Heart left ventricle (tissue), 16 donors: ENCODE measurements at regions not wholly inside any gene's neighbourhood (a gene's known extent, or its start where the extent isn't known, plus 50 kb on each side); places are given as distances from the start of the nearest gene placed in this dataset.
A peak's percentile ranks its signal among the peaks of the same experiment; 100 is the strongest.

Experiments
- ATAC-seq, 4 donors: fragments of 200-7000 bp; cut with Tn5 transposase; one replicate each; pipeline ENCODE4 v1.9.1; 2020 to 2022; ENCODE audit warnings: moderate library complexity in 4 of 4, mild to moderate bottlenecking in 3 of 4, moderate number of reproducible peaks in 1 of 4
- DNase-seq, 5 donors: peaks; one replicate each; pipeline ENCODE4 v3.0.0-alpha.2; 2020
- H3K27ac ChIP-seq, 12 donors: fragments of 200-600 bp; sonication (generic) in 4 of 12; one replicate each; pipeline versions ENCODE4 v1.5.0 to v1.8.0; 2016 to 2022; ENCODE audit warnings: mild to moderate bottlenecking in 2 of 12
- H3K27me3 ChIP-seq, 9 donors: fragments of 200-600 bp; sonication (generic) in 2 of 9; one replicate each; pipeline versions ENCODE4 v1.5.1 to v1.8.0; 2016 to 2022; ENCODE audit warnings: mild to moderate bottlenecking in 3 of 9
- H3K36me3 ChIP-seq, 9 donors: fragments of 200-600 bp; sonication (generic) in 2 of 9; one replicate each; pipeline versions ENCODE4 v1.5.0 to v1.8.0; 2018 to 2022; ENCODE audit warnings: mild to moderate bottlenecking in 2 of 9
- H3K4me1 ChIP-seq, 12 donors: fragments of 200-600 bp; sonication (generic) in 4 of 12; one replicate each; pipeline versions ENCODE4 v1.5.0 to v1.8.0; 2016 to 2022; ENCODE audit warnings: mild to moderate bottlenecking in 3 of 12
- H3K4me3 ChIP-seq, 12 donors: fragments of 200-600 bp; sonication (generic) in 4 of 12; one replicate each; pipeline versions ENCODE4 v1.5.0 to v1.8.0; 2017 to 2022; ENCODE audit warnings: mild to moderate bottlenecking in 9 of 12, moderate library complexity in 4 of 12
- H3K9me3 ChIP-seq, 12 donors: fragments of 200-600 bp; sonication (generic) in 4 of 12; one replicate each; pipeline versions ENCODE4 v1.5.0 to v1.8.0; 2016 to 2022; ENCODE audit warnings: mild to moderate bottlenecking in 1 of 12
- CTCF ChIP-seq, 12 donors: fragments of 200-600 bp; sonication (generic) in 4 of 12; IDR thresholded peaks; one replicate each; pipeline versions ENCODE4 v1.5.0 to v1.8.0; 2018 to 2022; ENCODE audit warnings: antibody characterized with exemption in 12 of 12, mild to moderate bottlenecking in 5 of 12
- POLR2A ChIP-seq, 2 donors: fragments of 450-650 bp; IDR thresholded peaks; one replicate each; pipeline ENCODE4 v1.6.1; 2017; ENCODE audit warnings: antibody characterized with exemption in 2 of 2, mild to moderate bottlenecking in 2 of 2, moderate library complexity in 2 of 2
- WGBS, 4 donors: extraction: QIAGEN DNeasy Blood & Tissue Kit in 2 of 4; methylation state at CpG; one replicate each; pipeline versions ENCODE4 v1.1.5 to v1.1.7; 2013 to 2018; 5-methylcytosine and 5-hydroxymethylcytosine counted together
- intact Hi-C, 10 donors: fragments of 100-400 bp; cut with DNase I; formaldehyde crosslinking; loops; one replicate each; pipeline versions ENCODE4 v1.11.1 to v1.14.2; 2022
- donor health status: ischemic (EF 13 %, LVEDD 7.1; RV severe dilation, severe dysfunction).
- donor health status: healthy with polysubstance abuse.
- donor health status: DM: no; HTN: yes; CAD: no.
- donor health status: DM: no; HTN: no; CAD: no.
- donor health status: ischemic (EF 25% LVEDD 6.9; RV normal size, moderate dysfunction).
- donor health status: ischemic (EF 25% LVEDD 5.7; RV mildly dilated, moderate dysfunction).
- donor health status: healthy.
- donor health status: DM: yes; HTN: yes; CAD: no.
- donor health status: ischemic (EF 35%, LVEDD 5.7; RV mildly dilated, moderate dysfunction).
- donor health status: nonischemic (EF 11% LVEDD 7.7; RV severe dilation, severe dysfunction).
- donor health status: DM: yes; HTN: yes; CAD: no.
- donor health status: PGD.
- donor health status: ischemic (EF 29% LVEDD 5.4; RV normal size, mild dysfunction).
- donor health status: nonischemic (EF 23%, LVEDD 6.1; RV moderate dilation, normal function).

- Histone ChIP-seq H3K4me3 (no peak overlapping the region), H3K27me3 (no peaks in the 10 kb centered on the region), H3K27ac (no peak overlapping the region), H3K36me3 (no peaks in the 10 kb centered on the region), H3K4me1 (peaks cover 0 to 26% (median 11%) of the 10 kb centered on the region in 12 donors), H3K9me3 (no peaks in the 10 kb centered on the region)
- intact Hi-C loops, result no loop called here
- peak in 1 of 5 donors; percentile 31 for DNase-seq
- TF ChIP-seq CTCF (IDR thresholded peaks at IDR 0.05) (no peak), POLR2A (IDR thresholded peaks at IDR 0.05) (no peak)
- 19 to 43% (median 25%) methylated on average over 9 of the region's 9 CpGs for WGBS, 4 donors
- ATAC-seq, result peak in 2 of 4 donors; percentile 63 to 77
Observed at GRCh38 chr9:108473209-108474112, 382.3 kb downstream of the ACTL7B start.

- peak in 1 of 4 donors; percentile 33 for ATAC-seq
- 88 to 92% (median 90%) methylated on average over 8 of the region's 8 CpGs for WGBS, 4 donors
Observed at GRCh38 chr9:108469654-108470053, 386.1 kb downstream of the ACTL7B start.

GRCh38 chr9:108468364-108468763 lies 387.4 kb downstream of the ACTL7B start:
- Histone ChIP-seq H3K36me3 (no peaks in the 10 kb centered on the region), H3K27me3 (no peaks in the 10 kb centered on the region), H3K4me1 (peaks cover 0 to 22% (median 7%) of the 10 kb centered on the region in 12 donors), H3K27ac (peak overlapping the region in 1 of 12 donors; percentile 8), H3K4me3 (no peak overlapping the region), H3K9me3 (no peaks in the 10 kb centered on the region)
- DNase-seq (no peak), ATAC-seq (peak in 2 of 4 donors; percentile 27 to 49)
- intact Hi-C loops, result loop anchor here in 1 of 10 donors (10.0 kb wide), 1 partner anchor 96 kb away; no protein-coding TSS in a partner anchor
- 81 to 93% (median 86%) methylated on average over 4 of the region's 4 CpGs for WGBS, 4 donors
- TF ChIP-seq CTCF (IDR thresholded peaks at IDR 0.05) (peak; percentile 14 to 50 (median 32)), POLR2A (IDR thresholded peaks at IDR 0.05) (no peak)

More at GRCh38 chr9:108469654-108470053, 386.1 kb downstream of the ACTL7B start:
- peak overlapping the region in 1 of 12 donors; percentile 18 for H3K27ac ChIP-seq
- peaks cover 0 to 28% (median 15%) of the 10 kb centered on the region in 12 donors for H3K4me1 ChIP-seq
- intact Hi-C loops, result loop anchor here in 1 of 10 donors (10.0 kb wide), 1 partner anchor 95 kb away; no protein-coding TSS in a partner anchor
- H3K27me3 ChIP-seq, result no peaks in the 10 kb centered on the region
- H3K36me3 ChIP-seq, result no peaks in the 10 kb centered on the region
- no peak for DNase-seq
- no peaks in the 10 kb centered on the region for H3K9me3 ChIP-seq
- TF ChIP-seq POLR2A (IDR thresholded peaks at IDR 0.05), result no peak
- TF ChIP-seq CTCF (IDR thresholded peaks at IDR 0.05), result no peak
- no peak overlapping the region for H3K4me3 ChIP-seq

GRCh38 chr9:108467653-108468324 lies 388.0 kb downstream of the ACTL7B start:
- 33 to 50% (median 42%) methylated on average over 6 of the region's 6 CpGs for WGBS, 4 donors
- peak in 1 of 12 donors; percentile 8 for TF ChIP-seq CTCF (IDR thresholded peaks at IDR 0.05)
- TF ChIP-seq POLR2A (IDR thresholded peaks at IDR 0.05), result no peak
- no peak for DNase-seq
- intact Hi-C loops, result loop anchor here in 1 of 10 donors (10.0 kb wide), 1 partner anchor 97 kb away; no protein-coding TSS in a partner anchor
- no peaks in the 10 kb centered on the region for H3K27me3 ChIP-seq
- H3K27ac ChIP-seq, result peak overlapping the region in 1 of 12 donors; percentile 8
- H3K9me3 ChIP-seq, result no peaks in the 10 kb centered on the region
- ATAC-seq, result peak in 3 of 4 donors; percentile 33 to 68 (median 42)
- H3K36me3 ChIP-seq, result no peaks in the 10 kb centered on the region
- no peak overlapping the region for H3K4me3 ChIP-seq
- peaks cover 0 to 17% (median 3%) of the 10 kb centered on the region in 12 donors for H3K4me1 ChIP-seq
